Lung (tissue), 11 donors: ENCODE measurements at regions not wholly inside any gene's neighbourhood (a gene's known extent, or its start where the extent isn't known, plus 50 kb on each side); places are given as distances from the start of the nearest gene placed in this dataset.

Experiments used
- ATAC-seq: fragments of 200-7000 bp; cut with Tn5 transposase; one replicate; pipeline ENCODE4 v1.9.1; 2020; ENCODE audit warnings: moderate number of reproducible peaks; ENCODE audit not compliant: insufficient read depth, low FRiP score
- DNase-seq, 3 donors: peaks; one replicate each; pipeline ENCODE4 v3.0.0-alpha.2; 2013 to 2017
- H3K27ac ChIP-seq, 2 donors: one replicate each; pipeline ENCODE4 v1.5.1; 2013; ENCODE audit warnings: mild to moderate bottlenecking in 2 of 2, moderate library complexity in 2 of 2, control low read depth in 1 of 2, inconsistent platforms in 1 of 2, low read depth in 1 of 2, low read length in 1 of 2
- H3K27me3 ChIP-seq, 3 donors: one replicate each; pipeline ENCODE4 v1.5.1; 2013; ENCODE audit warnings: low read length in 2 of 3; ENCODE audit not compliant: control insufficient read depth in 3 of 3, insufficient read depth in 3 of 3
- H3K36me3 ChIP-seq, 4 donors: one replicate each; pipeline ENCODE4 v1.5.1; 2013; ENCODE audit warnings: low read length in 4 of 4, mild to moderate bottlenecking in 1 of 4, moderate library complexity in 1 of 4; ENCODE audit not compliant: control insufficient read depth in 4 of 4, insufficient read depth in 4 of 4
- H3K4me1 ChIP-seq, 5 donors: one replicate each; pipeline ENCODE4 v1.5.1; 2013; ENCODE audit warnings: low read length in 5 of 5, mild to moderate bottlenecking in 2 of 5, moderate library complexity in 1 of 5; ENCODE audit not compliant: control insufficient read depth in 5 of 5, insufficient read depth in 5 of 5
- H3K4me3 ChIP-seq: one replicate; pipeline ENCODE4 v1.5.1; 2013; ENCODE audit warnings: mild to moderate bottlenecking, control low read depth, moderate library complexity
- H3K9ac ChIP-seq, 2 donors: one replicate each; pipeline ENCODE4 v1.5.1; 2013; ENCODE audit warnings: low read length in 2 of 2, control low read depth in 1 of 2; ENCODE audit not compliant: insufficient read depth in 1 of 2
- H3K9me3 ChIP-seq, 4 donors: one replicate each; pipeline ENCODE4 v1.5.1; 2013; ENCODE audit warnings: low read length in 3 of 4, mild to moderate bottlenecking in 1 of 4, moderate library complexity in 1 of 4; ENCODE audit not compliant: control insufficient read depth in 4 of 4, insufficient read depth in 3 of 4
- CTCF ChIP-seq: IDR thresholded peaks from 2 replicates; pipeline ENCODE4 v1.5.1; 2012; ENCODE audit warnings: mild to moderate bottlenecking; ENCODE audit errors: control extremely low read depth, extremely low read depth
- WGBS, 2 donors: extraction: QIAGEN DNeasy Blood & Tissue Kit; methylation state at CpG; one replicate each; pipeline ENCODE4 v1.1.7; 2013; 5-methylcytosine and 5-hydroxymethylcytosine counted together
- donor health status: control.
- donor health status: control.
- donor health status: Bipolar disorder and iron deficiency.
- donor health status: healthy.
- donor health status: DM: yes; HTN: yes; CAD: no.

- no peak for ATAC-seq
- Histone ChIP-seq H3K4me3 (no peak overlapping the region), H3K27me3 (no peaks in the 10 kb centered on the region), H3K9me3 (no peaks in the 10 kb centered on the region), H3K36me3 (no peaks in the 10 kb centered on the region), H3K4me1 (peaks cover 0 to 24% (median 11%) of the 10 kb centered on the region in 5 donors), H3K27ac (no peak overlapping the region), H3K9ac (no peak overlapping the region)
- 40 to 64% methylated on average over 11 of the region's 11 CpGs for WGBS, 2 donors
- no peak for TF ChIP-seq CTCF
- DNase-seq = peak in 1 of 3 donors; percentile 25
These were observed 212.8 kb upstream of the RAB4A start for GRCh38 chr1:229058111-229058561.

GRCh38 chr1:229058729-229059128 lies 212.2 kb upstream of the RAB4A start:
- Histone ChIP-seq H3K36me3 (no peaks in the 10 kb centered on the region), H3K27me3 (no peaks in the 10 kb centered on the region), H3K4me1 (peaks cover 0 to 24% (median 11%) of the 10 kb centered on the region in 5 donors), H3K27ac (peak overlapping the region in 1 of 2 donors; percentile 34), H3K4me3 (no peak overlapping the region), H3K9me3 (no peaks in the 10 kb centered on the region), H3K9ac (no peak overlapping the region)
- DNase-seq (peak in 2 of 3 donors; percentile 29 to 46), ATAC-seq (no peak)
- 24 to 43% methylated on average over 10 of the region's 10 CpGs for WGBS, 2 donors
- no peak for TF ChIP-seq CTCF

GRCh38 chr1:229059671-229060539 lies 211.0 kb upstream of the RAB4A start:
- no peaks in the 10 kb centered on the region for H3K36me3 ChIP-seq
- no peak overlapping the region for H3K4me3 ChIP-seq
- no peak for TF ChIP-seq CTCF
- H3K4me1 ChIP-seq = peaks cover 0 to 24% (median 11%) of the 10 kb centered on the region in 5 donors
- no peak overlapping the region for H3K27ac ChIP-seq
- H3K9me3 ChIP-seq = no peaks in the 10 kb centered on the region
- DNase-seq (peak; percentile 44 to 77 (median 63)), ATAC-seq (peak; percentile 54)
- 24 to 32% methylated on average over 9 of the region's 9 CpGs for WGBS, 2 donors
- no peak overlapping the region for H3K9ac ChIP-seq
- H3K27me3 ChIP-seq = no peaks in the 10 kb centered on the region
